ENCODE measurements at regions not wholly inside any gene's neighbourhood (a gene's known extent, or its start where the extent isn't known, plus 50 kb on each side); places are given as distances from the start of the nearest gene placed in this dataset.

DNA sequence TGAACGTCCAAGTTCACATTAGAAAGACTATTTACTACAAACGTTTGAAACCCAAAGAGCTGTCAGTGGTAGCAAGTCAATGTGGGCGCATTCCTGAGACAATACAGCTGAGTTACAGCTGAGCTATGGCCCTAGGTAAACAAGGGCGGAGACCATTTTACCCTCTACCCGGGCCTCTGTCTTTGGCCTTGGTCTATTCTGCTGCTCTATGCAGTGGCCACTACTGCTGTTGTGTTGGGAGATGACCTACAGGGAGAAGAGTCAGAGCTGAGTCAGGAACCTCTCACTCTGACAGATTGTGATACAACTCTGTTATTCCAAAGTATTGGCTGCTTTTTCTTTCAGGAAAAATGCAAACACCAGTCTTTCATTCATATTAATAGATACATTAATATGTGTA, 700.6 kb downstream of the SEMA5A start:
- no peak for DNase-seq (ENCODE audit: low read depth)

- no peak for DNase-seq (ENCODE audit: low read depth)
Observed at GRCh38 chr5:8848366-8848765, 697.5 kb downstream of the SEMA5A start.

DNA sequence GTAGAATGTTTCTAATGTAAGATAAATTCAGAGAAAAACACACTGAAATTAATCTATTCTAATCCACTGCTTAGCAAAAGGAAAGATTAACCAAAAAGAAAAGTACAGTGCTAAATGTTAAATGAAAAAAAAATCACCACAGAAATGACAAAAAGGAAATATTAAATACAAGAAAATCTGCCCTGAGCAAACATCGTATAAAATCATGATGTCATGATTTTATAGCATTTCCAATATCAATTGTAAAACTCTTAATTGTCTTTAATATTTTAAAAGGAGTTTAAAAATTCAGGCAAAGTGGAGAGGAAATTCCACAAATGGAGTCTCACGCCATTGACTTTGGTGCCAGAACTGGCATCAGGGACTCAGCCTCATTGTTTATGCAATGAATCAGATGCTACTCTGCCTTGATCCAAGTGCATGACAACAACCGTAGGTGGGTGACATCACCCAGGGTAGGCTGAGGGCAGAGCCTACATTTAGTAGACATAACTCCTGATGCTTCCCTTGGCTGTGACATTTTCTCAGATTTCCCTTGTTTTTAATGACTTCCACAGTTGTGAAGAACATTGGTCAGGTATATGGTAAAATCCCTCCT, 696.8 kb downstream of the SEMA5A start:
- DNase-seq (ENCODE audit: low read depth): no peak

GRCh38 chr5:8851101-8851500, 694.8 kb downstream of the SEMA5A start:
- DNase-seq (ENCODE audit: low read depth): no peak

DNA sequence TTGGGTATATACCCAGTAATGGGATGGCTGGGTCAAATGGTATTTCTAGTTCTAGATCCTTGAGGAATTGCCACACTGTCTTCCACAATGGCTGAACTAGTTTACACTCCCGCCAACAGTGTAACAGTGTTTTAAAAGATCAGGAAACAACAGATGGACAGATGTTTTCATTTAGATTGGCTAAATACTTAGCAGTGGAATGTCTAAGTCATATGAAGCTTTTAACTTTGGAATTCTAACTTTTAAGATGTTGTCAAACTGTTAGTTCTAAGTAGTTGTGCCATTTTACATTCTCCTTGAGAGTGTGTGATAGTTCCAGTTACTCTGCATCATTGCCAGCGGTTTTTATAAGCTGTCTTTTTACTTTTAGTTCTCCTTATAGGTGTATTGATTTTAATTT, 688.8 kb downstream of the SEMA5A start:
- DNase-seq (ENCODE audit: low read depth): no peak

- DNase-seq (ENCODE audit: low read depth): no peak
Observed at GRCh38 chr5:8861764-8862163, 684.1 kb downstream of the SEMA5A start.

GRCh38 chr5:8864053-8864452, 681.8 kb downstream of the SEMA5A start:
- no peak for DNase-seq (ENCODE audit: low read depth)

GRCh38 chr5:8865266-8865665, 680.6 kb downstream of the SEMA5A start:
- DNase-seq (ENCODE audit: low read depth): no peak

DNA sequence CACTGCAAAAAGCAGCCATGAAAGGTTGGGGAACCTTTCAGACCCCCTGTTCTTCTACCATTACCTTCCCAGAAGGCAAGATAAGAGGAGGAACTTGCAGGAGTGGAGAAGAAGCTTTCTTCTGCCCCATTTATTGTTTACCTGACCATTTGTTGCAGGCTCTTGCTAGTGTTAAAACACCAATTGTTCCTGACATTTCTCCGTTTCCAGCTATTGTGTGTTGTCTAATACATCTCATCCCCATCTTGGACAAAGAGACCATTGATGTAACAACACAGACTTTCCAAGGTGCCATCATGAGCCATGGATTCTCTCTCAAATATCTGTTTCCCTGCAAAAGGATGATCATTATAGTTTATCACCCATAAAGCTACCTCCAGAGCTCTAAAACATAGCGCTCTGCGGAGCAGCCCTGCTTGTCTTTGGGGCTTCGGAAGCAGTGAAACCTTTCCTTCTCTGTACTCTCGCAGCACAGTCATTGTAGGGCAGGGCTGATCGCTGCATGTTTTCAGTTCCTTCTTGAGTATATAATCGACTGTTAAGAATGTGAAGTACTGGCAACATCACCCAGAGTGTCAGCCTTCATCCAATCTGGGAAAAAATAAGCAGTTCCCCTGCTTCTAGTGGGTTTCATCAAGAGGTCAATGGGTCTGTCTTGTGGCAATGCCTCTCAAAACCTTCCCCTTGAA, 680.0 kb downstream of the SEMA5A start:
- DNase-seq (ENCODE audit: low read depth): no peak

- no peak for DNase-seq (ENCODE audit: low read depth)
Observed at GRCh38 chr5:8868283-8868682, 677.6 kb downstream of the SEMA5A start.

- no peak for DNase-seq (ENCODE audit: low read depth)
Observed at GRCh38 chr5:8869932-8870331, 675.9 kb downstream of the SEMA5A start.

- no peak for DNase-seq (ENCODE audit: low read depth)
Observed at GRCh38 chr5:8870349-8870958, 675.4 kb downstream of the SEMA5A start.

GRCh38 chr5:8870959-8871355, 674.9 kb downstream of the SEMA5A start:
- DNase-seq (ENCODE audit: low read depth): no peak

GRCh38 chr5:8871446-8871845, 674.4 kb downstream of the SEMA5A start:
- no peak for DNase-seq (ENCODE audit: low read depth)

DNA sequence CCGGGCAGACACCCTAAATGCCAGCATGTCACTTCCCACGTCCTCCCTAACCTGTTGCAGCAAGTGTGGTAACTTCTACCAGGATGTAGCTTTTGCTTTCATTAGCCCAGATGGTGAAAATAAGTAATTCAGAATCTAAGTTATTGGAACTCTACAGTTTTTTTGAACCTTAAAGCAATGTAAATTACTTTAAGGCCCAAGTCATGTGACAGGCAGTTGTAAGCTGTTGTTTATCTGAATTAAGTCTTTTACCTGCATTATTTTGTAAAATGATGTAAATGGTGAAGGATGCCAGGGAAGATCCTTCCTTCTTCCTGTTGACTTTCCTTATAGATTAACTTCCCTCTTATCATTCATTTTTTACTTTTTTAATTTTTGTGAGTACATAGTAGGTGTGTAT, 670.2 kb downstream of the SEMA5A start:
- DNase-seq (ENCODE audit: low read depth): no peak

- DNase-seq (ENCODE audit: low read depth): no peak
Observed at GRCh38 chr5:8879248-8879647, 666.6 kb downstream of the SEMA5A start.

DNA sequence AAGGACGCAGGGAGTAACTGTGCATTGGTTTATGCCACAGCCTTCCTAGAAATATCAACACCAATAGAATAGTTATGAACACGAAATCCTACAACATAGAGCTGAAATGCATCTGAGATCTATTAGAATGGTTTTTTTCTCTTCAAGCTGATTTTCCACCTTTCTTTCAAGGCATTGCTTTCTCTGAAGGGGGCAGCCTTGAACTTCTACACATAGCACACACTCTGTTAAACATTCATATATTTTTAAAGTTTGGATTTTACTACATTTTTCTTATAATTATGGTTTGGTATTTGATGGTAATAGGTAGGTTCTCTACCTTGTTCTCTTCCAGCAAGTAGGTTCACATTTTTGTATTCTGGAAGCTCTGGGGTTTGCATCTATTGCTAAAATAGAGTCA, 661.8 kb downstream of the SEMA5A start:
- no peak for DNase-seq (ENCODE audit: low read depth)

DNA sequence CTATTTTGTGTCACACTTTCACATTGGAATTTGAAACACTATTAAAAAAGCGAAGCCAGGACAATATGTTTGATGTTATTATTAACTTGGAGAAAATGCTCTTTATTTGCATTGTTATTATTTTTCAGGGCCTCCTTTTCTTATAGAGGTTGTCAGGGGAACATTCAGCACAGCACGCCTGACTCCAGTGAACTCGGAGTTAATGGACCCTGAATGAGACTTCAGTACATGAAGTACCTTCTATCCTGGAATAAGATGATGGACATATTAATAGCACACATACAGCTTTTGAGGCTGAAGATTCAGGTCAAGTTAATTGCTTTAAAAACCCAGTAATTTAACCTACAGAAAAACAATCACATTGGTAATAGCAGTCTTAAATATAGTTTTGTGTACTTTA, 652.9 kb downstream of the SEMA5A start:
- no peak for DNase-seq (ENCODE audit: low read depth)

DNA sequence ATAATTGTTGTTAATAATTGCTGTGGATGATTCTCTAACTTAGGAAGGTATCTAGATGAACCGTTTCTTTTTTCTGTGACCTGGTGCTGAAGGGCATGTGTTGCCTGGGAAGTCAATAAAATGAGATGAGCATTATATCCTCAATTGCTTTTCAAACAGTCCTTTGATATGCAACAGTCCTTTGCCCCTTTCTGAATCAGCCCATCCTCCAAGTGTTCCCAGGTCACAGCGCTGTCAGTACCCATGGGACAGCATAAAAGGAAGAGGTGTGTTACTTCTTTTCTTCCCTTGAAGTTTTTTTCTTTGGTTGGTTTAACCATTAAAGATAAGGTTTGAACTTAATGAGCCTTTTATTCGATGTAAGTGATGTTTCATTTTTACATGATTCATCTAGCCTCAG, 651.8 kb downstream of the SEMA5A start:
- no peak for DNase-seq (ENCODE audit: low read depth)

DNA sequence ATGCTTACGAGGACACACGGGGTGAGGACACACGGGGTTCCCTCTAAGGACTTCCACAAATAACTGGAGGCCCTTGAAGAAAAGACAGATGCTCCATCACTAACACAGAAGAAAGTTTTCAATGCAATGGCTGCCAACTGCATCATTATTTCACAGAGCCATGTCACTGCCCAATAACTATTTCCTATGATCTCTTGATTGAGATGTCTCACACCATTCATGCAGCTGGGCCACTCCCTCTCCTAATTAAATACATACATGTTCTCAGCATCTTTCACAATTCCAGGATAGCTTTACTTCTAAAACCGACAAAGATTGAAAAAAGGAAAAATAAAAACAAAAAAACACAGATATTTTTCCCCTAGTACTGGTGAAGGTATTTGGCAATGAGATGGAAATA, 650.8 kb downstream of the SEMA5A start:
- no peak for DNase-seq (ENCODE audit: low read depth)

- DNase-seq (ENCODE audit: low read depth): no peak
Observed at GRCh38 chr5:8895599-8895998, 650.3 kb downstream of the SEMA5A start.

DNA sequence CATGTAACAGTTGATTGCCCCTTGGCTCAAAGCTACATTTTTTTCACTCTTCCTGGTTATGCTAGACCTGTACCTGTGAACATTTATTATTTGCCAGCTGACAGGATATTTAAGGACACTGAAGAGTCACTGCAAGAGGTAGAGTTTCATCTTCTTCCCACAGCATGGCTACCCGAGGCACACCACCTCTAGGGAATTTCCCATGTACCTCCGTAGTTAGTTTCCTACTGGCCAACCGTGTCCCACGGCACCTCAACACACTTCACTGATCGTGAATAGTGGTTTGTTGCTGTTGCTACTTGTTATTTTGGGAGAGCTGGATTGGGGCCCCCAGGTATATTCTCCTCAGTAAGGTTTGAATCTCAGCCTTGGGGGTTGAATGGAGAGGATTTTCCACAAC, 648.6 kb downstream of the SEMA5A start:
- DNase-seq (ENCODE audit: low read depth): no peak

GRCh38 chr5:8905021-8905420, 640.9 kb downstream of the SEMA5A start:
- DNase-seq (ENCODE audit: low read depth): no peak
